ENCODE measurements at regions not wholly inside any gene's neighbourhood (a gene's known extent, or its start where the extent isn't known, plus 50 kb on each side); places are given as distances from the start of the nearest gene placed in this dataset.

DNA sequence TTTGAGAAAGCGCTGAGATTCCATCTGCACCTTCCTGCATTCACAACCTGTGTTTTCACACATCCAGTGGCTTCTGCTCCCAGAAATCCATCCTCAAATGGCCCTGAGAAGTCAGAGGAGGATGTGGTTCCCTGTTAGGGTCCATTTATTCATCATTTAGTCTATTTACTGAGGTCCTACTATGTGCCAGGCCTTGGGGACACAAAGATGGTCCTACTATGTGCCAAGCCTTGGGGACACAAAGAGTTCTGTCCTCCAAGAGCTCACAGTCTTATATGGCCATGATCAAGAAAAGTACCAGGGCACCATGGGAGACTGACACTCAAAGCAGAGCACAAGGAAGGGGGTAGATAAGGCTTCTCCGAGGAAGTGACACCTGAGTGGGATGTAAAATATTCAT, 147.1 kb upstream of the ATP1B1 start:
- no peak overlapping the region for H3K4me3 ChIP-seq
- intact Hi-C loops (cut with DNase I; ENCODE audit: low total_unique reads) = no loop called here
- no peak for DNase-seq
- no peaks in the 10 kb centered on the region for H3K27me3 ChIP-seq
- 81 to 96% methylated on average over 2 of the region's 2 CpGs for WGBS, 2 donors
- no peaks in the 10 kb centered on the region for H3K36me3 ChIP-seq (ENCODE audit: low read depth, missing control alignments)
- H3K9me3 ChIP-seq = no peaks in the 10 kb centered on the region
- no peak for TF ChIP-seq POLR2A (IDR thresholded peaks at IDR 0.05)
- TF ChIP-seq, protein P1, sequence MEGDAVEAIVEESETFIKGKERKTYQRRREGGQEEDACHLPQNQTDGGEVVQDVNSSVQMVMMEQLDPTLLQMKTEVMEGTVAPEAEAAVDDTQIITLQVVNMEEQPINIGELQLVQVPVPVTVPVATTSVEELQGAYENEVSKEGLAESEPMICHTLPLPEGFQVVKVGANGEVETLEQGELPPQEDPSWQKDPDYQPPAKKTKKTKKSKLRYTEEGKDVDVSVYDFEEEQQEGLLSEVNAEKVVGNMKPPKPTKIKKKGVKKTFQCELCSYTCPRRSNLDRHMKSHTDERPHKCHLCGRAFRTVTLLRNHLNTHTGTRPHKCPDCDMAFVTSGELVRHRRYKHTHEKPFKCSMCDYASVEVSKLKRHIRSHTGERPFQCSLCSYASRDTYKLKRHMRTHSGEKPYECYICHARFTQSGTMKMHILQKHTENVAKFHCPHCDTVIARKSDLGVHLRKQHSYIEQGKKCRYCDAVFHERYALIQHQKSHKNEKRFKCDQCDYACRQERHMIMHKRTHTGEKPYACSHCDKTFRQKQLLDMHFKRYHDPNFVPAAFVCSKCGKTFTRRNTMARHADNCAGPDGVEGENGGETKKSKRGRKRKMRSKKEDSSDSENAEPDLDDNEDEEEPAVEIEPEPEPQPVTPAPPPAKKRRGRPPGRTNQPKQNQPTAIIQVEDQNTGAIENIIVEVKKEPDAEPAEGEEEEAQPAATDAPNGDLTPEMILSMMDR (IDR thresholded peaks at IDR 0.05) = no peak
- no peak overlapping the region for H3K27ac ChIP-seq
- no peaks in the 10 kb centered on the region for H3K4me1 ChIP-seq

- no peaks in the 10 kb centered on the region for H3K27me3 ChIP-seq
- no peaks in the 10 kb centered on the region for H3K4me1 ChIP-seq
- no peaks in the 10 kb centered on the region for H3K9me3 ChIP-seq
- DNase-seq = no peak
- no peaks in the 10 kb centered on the region for H3K36me3 ChIP-seq (ENCODE audit: low read depth, missing control alignments)
- intact Hi-C loops (cut with DNase I; ENCODE audit: low total_unique reads) = no loop called here
- no peak for TF ChIP-seq POLR2A (IDR thresholded peaks at IDR 0.05)
- no peak overlapping the region for H3K27ac ChIP-seq
- no peak overlapping the region for H3K4me3 ChIP-seq
- WGBS, 2 donors = 94 to 97% methylated on average over 1 of the region's 1 CpG
Observed at GRCh38 chr1:168960114-168960513, 146.4 kb upstream of the ATP1B1 start.

GRCh38 chr1:168960595-168960994, 145.9 kb upstream of the ATP1B1 start:
- DNase-seq = peak; percentile 58
- Histone ChIP-seq H3K4me1 (no peaks in the 10 kb centered on the region), H3K27ac (peak overlapping the region in 1 of 2 donors; percentile 9), H3K9me3 (no peaks in the 10 kb centered on the region), H3K27me3 (no peaks in the 10 kb centered on the region), H3K4me3 (no peak overlapping the region), H3K36me3 (ENCODE audit: low read depth, missing control alignments) (no peaks in the 10 kb centered on the region)
- 38 to 46% methylated on average over 1 of the region's 1 CpG for WGBS, 2 donors
- TF ChIP-seq, protein P1 (IDR thresholded peaks at IDR 0.05) = no peak
- intact Hi-C loops (cut with DNase I; ENCODE audit: low total_unique reads) = no loop called here

GRCh38 chr1:168963601-168964000, 142.9 kb upstream of the ATP1B1 start:
- no peaks in the 10 kb centered on the region for H3K27me3 ChIP-seq
- no peaks in the 10 kb centered on the region for H3K36me3 ChIP-seq (ENCODE audit: low read depth, missing control alignments)
- intact Hi-C loops (cut with DNase I; ENCODE audit: low total_unique reads) = no loop called here
- WGBS, 2 donors = 86 to 92% methylated on average over 2 of the region's 2 CpGs
- no peak for TF ChIP-seq POLR2A (IDR thresholded peaks at IDR 0.05)
- TF ChIP-seq, protein P1 (IDR thresholded peaks at IDR 0.05) = no peak
- H3K4me3 ChIP-seq = no peak overlapping the region
- H3K4me1 ChIP-seq = no peaks in the 10 kb centered on the region
- H3K27ac ChIP-seq = no peak overlapping the region
- H3K9me3 ChIP-seq = no peaks in the 10 kb centered on the region
- no peak for DNase-seq

DNA sequence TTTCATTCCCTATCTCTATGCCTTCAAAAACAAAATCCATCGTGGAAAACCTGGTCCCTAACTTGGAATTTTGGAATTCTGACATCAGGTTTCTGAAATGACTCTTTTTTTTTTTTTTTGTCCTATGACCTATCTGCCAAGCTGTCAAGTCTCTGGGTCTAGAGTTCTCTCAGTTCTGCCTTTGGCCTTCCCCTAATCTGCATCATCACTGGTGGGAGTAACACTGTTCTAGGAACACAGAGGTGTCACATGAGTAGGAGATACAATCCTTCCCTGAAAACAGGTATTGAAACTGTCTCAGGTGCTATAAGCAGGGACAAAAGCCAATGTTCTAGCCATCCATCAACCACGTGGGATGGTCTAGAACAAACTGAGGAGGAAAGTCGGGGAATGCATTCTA, 142.0 kb upstream of the ATP1B1 start:
- H3K27ac ChIP-seq = no peak overlapping the region
- TF ChIP-seq POLR2A (IDR thresholded peaks at IDR 0.05) = no peak
- TF ChIP-seq, protein P1 (IDR thresholded peaks at IDR 0.05) = no peak
- H3K4me1 ChIP-seq = no peaks in the 10 kb centered on the region
- no peaks in the 10 kb centered on the region for H3K9me3 ChIP-seq
- WGBS, 2 donors = 87 to 96% methylated on average over 3 of the region's 3 CpGs
- no peaks in the 10 kb centered on the region for H3K36me3 ChIP-seq (ENCODE audit: low read depth, missing control alignments)
- H3K27me3 ChIP-seq = no peaks in the 10 kb centered on the region
- no peak for DNase-seq
- H3K4me3 ChIP-seq = no peak overlapping the region
- intact Hi-C loops (cut with DNase I; ENCODE audit: low total_unique reads) = no loop called here

Data from testis (tissue), 2 donors.